ENCODE measurements at regions not wholly inside any gene's neighbourhood (a gene's known extent, or its start where the extent isn't known, plus 50 kb on each side); places are given as distances from the start of the nearest gene placed in this dataset.
"Not testable (repeated sequence)": the region's sequence is repeated elsewhere in the genome, so short reads cannot be mapped to it uniquely, and the experiment has no call there.

DNA sequence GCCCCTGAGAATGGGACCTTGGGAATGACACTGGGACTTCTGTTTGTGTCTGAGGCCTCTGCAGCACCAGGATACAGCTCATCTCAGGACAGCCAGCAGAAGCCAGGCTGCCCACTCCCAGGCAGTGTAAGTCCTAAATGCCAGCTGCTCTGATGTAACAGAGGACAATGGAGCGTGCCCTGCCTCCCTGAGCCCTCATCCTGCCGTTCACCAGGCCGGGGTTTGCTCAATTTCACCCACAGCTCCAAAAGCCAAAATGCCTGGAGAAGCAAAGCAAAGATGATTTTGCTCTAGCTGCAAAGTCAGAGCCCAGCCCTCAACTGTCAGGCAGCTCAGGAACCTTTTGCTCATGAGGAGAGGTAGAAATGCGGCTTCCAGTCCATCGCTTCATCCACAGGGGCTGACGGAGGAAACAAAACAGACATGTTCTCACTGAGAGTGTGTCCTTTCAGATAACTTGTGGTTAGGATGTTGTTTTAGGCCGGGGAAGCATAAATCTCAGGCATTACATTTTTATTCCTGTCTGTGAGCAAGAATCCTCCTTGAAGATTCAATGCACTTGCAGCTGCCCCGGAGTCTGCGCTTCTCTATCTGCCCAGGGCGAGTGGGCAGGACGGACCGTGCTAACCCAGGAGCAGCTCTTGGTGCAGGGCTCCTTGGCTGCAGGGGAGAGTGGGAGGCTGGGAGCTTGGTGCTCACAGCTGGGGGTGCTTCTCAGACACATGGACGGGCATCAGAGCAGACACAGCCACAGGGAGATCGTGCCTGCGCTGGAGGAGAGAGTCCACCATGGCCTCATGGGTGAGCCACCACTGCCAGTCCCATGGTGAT, 83.2 kb upstream of the CHST15 start:
- DNase-seq, result no peak

DNA sequence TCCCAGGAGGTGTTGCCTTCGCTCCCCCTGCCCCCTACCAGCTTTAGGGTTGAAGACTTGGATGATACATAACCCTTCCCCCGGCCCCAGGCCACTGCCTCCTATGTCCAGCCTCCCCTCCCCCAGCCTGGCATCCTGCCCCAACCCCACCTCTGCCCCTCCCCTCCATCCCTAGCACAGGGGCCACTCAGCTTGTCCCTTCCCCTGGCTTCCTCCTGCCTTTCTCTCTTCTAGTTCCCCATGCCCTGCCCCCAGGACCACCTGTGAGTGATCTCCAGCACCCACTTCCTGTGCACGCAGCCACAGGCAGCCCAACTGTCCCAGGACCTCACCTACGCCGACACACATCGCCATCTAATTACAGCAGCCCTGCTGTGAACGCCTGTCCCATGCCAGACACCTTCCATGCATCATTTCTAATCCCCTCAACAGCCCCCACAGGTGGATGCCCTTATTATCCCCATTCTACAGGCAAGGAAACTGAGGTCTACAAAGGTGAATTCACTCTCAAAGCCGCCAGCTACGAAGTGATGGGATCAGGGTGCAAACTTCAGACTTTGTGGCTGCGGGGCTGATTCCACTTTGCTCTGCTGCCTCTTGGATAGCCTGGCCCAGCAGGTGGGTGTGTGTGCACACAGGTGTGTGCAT, 82.4 kb upstream of the CHST15 start:
- no peak for DNase-seq

DNA sequence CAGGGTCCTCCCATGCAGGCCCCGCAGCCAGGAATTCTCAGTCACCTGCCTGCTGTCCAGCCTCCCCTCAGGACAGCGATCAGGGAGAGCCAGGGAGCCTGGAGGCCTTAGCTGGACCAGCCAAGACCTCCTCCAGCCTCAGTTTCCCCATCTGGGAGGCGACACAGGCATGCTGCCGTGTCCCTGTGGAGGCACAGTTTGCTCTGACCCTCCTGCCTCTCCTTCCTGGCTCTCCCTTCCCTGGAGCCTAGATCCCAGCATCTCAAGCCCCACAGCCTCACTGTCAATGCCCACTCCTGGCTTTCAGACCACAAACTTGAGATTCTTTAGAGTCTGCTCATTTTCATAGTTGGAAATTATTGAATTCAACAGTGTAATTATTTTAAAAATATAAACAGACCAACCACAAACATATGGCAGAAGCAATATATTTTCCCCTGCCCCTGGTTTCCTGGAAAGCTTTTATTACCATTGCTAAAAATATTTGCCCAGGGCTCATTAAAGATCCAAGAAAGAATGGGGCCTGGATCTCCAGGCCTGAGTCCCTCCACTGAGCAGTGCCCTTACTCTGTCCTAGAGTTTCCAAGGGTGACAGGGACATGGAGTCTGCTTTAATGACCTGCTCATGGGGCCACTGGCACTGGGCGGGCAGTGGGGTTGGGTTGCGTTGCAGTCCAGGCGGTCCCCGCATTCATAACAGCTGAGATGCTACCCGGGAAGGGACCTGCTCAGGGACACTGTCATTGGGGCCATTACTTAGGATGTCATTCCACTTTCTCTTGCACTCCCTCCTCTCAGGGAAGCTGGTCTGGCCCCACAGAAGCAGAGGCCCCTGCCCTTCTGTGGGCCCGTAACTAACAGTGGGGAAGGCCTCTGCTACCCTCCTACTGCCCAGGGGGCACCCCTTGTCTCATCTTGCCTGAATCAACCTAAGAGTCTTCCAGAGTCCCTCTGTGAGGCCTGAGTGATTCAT, 81.6 kb upstream of the CHST15 start:
- no peak for DNase-seq

DNA sequence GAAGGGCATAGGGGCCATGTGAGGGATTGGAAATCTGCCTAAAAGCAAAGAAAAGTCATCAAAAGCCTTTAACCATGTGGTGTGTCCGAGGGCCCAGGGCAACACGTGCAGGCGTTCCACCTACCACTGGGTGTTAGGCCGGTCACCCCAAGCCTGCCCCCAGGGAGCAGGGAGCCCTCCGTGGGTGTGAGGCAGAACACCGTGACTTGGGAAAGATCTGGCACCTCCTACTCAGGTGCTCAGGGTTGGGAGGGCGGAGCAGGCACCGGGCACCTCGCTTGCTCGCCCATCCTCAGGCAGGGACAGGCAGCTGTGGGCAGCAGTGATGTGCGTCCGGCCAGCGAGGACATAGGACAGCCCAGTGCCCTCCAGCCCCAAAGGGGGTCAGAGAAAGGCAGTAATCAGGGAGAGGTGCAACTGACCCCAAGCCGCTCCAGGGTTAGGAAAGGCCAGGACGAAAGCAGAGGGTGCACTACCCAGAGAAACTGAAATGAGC, 80.7 kb upstream of the CHST15 start:
- no peak for DNase-seq

DNA sequence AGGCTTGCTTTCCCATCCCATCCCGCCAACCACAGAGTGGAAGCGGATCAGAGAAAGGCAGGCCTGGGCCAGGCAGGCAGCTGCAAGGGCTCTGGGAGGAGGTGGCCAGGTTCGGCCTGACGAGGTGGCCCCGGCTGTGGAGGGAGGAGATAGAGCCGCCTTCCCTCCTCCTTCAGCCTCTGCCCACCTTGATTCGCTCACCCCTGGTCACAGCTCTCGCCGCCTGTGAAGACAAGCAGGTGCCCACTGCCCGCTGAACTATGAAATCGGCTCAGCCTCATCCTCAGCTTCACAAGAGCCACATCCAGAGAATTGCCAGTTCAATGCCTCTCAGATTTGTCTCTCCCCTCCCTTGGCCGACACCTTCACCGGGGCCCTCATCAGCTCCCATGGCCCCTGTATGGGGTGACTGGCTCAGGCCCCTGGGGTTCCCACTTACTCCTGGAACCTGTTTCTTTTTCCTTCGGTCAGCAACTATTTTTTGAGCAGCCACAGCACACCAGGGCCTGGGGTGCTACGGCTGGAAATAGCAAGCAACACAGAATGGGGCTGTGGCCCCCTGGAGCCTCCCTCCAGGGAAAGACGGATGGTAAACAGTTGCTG, 80.0 kb upstream of the CHST15 start:
- DNase-seq, result no peak

DNA sequence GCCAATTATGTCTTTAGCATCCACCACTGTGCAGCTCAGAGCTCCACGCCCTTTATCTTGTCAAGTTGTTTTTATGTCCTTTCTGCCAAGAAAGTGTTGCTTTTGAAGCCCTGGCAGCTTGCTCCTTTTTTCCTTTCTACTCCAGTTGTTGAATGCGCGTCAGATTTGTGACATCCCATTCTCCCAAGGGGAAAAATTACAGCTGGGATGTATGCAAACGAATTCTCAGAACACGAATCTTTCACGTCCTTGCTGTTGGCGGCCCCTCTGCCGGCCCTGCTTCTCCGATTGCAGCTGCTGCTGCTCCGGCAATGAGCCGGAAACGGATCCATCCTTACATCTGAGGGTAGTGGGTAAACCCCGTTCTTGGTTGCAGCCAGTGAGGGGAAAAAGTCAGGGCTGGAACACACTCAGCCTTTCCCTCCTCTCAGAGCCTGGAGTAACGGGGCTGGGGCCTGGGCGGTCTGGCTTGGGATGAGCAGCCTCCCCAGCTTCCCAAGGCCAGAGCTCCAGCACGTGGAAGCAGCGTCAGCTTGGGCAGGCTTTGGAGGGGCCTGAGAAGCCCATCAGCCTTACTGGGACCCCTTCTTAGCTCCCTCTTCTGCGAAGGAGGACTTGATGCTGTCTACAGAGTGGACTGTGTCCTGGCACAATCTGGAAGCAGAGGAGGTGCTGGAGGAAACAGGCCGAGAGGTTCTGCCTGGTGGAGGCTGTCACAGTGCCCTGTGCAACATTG, 79.0 kb upstream of the CHST15 start:
- no peak for DNase-seq

DNA sequence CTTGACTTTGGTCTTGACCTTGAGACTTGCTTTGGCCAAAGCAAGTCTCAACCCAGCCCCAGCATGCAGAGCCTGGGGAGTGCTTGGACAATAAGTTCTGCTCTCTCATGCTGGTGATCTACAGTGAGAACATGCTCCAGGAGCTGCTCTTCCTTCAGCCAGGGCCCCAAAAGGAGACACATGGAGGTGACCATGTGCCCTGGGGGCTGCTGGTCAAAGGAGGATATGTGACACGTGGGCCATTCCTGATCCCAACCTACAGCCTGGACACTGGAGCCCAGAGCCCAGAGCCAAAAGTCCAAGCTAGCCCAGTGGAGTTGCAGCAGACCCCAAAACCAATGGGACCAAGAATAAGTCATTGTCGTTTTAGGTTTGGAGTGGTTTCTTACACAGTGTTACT, 78.2 kb upstream of the CHST15 start:
- DNase-seq, result no peak

DNA sequence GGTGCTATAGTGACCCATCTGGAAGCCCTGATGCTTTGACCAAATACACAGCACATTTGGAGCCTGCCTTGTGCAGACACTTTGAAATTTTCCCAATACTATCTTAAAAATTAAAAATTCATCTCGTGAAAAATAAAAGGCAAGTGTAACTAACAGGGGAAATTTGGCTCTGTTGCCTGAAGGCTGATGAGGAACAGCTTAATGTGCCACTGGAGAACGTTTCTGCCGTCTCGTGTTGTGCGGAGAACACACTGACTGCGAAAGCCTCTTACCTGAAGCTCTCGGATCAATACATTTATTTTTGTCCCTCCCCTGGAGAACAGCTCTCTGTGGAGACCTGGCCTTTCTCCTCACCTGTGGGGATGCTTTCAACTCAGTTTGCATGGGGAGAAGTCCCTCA, 77.2 kb upstream of the CHST15 start:
- DNase-seq, result no peak

DNA sequence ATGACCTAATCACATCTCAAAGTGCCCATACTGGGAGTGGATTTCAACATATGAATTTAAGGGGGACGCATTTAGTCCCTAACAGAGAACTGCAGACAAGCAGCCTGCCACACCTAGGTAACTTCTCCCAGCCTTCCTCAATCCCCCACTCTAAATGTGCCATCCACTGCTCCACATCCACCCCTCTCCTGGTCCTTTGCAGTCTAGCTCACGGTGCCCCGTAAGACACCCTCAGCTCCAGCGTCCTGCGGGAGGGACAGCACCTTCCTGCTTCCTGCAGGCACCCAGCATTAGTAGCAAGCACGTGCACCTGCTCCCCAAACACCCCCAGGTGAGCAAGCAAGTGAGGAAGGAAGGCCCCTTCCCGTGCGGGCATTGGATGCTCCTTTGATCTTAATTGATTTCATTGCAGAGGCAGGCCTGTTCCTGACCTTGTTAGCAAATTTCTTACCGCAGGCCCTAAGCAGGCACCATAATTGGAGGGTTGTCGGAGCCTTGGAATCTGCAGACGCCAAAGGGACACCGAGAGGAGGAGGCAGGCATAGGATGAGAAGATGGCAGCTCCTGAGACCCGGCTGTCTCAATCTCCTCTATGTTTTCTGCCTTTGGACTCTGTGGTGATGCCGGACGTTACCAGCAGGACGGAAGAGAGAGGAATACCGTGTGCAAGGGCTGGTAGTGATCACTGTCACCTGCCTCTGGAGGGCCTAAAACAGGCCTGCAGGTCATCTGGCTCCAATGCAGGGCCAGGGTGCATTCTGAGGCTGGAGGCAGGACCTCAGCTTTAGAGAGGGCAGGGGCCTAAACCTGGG, 75.8 kb upstream of the CHST15 start:
- DNase-seq, result no peak

DNA sequence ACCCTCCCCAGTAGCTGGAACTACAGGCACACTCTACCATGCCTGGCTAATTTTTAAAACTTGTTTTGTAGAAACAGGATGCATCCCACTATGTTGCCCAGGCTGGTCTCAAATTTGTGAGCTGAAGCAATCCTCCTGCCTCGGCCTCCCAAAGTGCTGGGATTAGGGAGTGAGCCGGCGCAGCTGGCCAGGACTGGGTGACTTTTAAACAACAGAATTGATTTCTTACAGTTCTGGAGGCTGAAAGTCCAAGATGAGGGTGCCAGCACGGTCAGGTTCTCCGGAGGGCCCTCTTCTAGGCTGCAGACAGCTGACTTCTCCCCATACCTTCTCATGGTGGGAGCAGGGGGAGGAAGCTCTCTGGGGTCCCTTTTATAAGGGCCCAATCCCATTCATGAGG, 75.2 kb upstream of the CHST15 start:
- DNase-seq, result no peak

DNA sequence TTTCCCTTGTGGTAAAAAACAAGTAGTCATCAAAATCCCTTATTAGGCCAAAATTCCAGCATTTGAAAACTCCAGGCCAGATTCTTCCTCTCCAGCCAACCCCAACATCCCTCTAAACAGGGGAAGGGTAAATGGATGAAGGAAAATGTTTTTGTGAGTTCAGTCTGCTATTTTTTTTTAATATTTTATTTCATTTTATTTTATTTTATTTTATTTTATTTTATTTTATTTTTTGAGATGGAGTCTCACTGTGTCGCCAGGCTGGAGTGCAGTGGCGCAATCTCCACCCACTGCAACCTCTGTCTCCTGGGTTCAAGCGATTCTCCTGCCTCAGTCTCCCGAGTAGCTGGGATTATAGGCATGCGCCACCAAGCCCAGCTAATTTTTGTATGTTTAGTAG, 74.5 kb upstream of the CHST15 start:
- DNase-seq, result not testable (repeated sequence)

DNA sequence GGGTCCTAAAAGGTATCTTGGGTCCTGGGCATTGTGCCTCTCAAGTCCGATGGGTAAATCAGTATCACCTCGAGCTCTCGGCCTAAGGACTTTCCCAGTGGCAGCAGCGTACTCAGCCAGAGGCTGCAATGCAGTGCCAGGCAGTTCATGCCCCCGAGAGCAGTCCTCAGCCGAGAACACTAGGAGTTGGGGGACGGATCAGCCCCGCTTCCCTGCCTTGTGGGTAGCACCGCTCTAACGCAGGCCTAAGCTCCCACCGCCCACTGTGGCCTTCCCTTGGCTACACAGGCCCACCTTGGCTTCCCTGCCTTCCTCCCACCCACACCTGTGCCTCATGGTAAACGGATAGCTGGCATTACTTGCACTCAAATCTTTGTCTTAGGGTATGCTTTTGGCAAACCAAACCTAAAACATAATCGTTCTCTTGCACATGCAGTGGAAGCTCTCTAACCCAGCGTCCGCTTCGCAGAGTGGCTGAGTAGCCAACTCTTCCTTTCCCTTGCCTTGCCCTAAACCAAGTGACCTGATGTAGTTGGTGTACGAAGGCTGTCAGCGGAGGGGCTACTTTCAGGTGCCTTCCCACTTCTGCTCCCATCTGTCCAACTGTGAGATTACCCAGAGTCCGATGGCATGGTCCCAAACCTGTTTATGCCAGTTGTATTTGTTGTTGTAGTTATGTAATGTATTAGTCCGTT, 73.2 kb upstream of the CHST15 start:
- no peak for DNase-seq

DNA sequence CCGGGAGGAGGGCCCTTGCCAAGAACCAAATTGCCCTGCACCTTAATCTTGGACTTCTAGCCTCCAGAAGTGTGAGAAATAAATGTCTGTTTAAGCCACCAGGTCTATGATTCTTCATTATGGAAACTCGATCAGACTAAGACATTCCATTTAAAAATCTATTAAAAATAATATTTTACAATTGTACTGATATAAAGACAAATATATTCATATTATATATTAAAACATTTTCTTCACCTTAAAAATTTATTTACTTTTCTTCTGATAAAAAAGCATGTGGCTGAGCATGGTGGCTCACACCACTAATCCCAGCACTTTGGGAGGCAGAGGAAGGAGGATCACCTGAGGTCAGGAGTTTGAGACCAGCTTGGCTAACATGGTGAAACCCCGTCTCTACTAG, 72.4 kb upstream of the CHST15 start:
- no peak for DNase-seq

DNA sequence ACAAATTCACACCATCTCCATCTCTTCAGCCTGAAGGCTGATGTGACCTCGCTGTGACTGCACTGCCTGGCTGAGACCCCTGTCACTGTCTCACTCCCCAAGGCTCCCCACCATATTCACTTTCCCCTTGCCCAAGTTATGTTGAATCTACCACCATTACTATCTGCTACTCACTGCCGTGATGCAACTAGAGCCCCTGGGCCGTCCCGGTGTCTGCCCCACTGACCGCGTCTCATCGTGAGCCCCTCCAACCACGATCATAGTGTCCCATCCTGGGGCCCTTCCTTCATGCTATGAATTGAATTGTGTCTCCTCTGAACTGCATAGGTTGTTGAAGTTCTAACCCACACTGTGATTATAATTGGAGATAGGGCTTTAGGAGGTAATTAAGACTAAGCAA, 71.9 kb upstream of the CHST15 start:
- no peak for DNase-seq

DNA sequence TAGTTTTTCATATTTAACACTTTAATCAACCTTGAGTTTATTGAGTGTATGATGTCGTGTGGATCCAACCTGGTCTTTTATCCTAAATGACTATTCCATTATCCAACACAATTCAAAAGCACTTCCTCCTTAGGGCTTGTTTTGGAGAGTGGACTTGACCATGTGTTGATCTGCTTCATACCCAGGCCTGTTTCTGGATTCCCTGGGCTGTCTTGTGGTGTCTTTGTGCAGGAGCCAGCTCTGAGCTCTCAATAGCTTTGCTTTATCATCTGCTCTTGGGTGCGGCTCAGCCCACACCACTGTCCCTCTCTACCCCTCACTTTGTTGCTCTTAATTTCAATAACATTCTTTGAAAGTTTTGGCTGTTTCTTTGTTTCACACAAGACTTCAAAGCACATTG, 70.9 kb upstream of the CHST15 start:
- DNase-seq, result no peak

DNA sequence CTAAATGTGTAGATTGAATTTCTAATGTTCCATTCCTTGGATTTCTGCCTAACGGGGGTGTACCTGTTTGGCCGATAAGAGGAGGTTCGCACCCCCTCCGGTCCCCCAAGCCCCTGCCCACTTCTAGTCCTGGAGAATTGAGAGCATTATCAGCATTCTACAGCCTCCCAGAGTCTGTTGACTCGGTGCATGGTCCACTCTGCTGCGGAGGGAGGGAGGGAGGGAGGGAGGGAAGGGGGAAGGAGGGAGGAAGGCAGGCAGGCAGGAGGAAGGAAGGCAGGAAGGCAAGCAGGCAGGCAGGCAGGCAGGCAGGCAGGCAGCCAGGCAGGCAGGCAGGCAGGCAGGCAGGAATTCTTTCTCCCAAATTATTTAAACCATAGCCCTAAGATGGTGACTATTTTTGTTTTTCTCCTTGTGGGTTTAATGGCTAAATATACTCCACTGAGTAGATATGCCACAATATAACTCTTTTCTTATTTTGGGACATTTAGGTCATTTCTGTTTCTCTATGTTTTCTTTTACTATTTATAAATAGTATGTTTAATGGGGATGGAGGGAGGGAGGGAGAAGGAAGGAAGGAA, 69.5 kb upstream of the CHST15 start:
- no peak for DNase-seq

DNA sequence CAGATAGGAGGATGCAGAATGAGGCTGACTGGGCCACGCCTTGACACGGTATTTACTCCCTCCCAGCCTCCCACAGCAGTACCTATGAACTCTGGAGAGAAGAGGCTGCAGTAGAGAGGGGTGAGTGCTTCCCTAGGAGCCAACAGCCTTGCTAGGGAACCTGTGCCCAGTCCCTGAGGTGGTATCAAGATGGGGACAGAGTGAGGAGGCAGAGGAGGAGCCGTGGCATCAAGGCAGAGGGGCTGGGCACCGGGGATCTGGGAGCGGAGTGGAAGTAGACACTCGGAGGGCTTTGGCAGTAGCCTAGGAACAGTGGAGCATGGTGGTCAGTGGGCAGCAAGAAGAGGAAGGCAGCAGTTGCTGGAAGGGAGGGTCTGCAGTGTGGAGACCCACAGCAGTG, 68.7 kb upstream of the CHST15 start:
- no peak for DNase-seq

DNA sequence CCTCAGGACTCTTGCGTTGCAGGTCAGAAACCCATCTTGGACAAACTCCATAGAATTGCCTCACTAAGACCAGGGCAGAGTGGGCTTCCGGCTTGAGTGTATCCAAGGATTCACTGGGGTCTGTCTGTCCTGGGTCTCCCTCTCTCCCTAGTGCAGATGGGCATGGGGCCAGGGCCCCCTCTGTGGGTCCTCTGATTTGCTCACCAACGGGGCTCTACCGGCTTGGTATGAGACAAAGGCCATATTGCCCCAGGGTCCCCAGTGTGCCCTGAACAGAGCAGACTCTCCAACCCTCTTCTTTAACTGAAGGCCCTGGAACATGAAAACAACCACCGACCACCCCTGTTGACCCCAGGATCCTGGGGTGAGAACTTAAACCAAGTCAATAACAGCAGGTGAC, 68.2 kb upstream of the CHST15 start:
- no peak for DNase-seq

DNA sequence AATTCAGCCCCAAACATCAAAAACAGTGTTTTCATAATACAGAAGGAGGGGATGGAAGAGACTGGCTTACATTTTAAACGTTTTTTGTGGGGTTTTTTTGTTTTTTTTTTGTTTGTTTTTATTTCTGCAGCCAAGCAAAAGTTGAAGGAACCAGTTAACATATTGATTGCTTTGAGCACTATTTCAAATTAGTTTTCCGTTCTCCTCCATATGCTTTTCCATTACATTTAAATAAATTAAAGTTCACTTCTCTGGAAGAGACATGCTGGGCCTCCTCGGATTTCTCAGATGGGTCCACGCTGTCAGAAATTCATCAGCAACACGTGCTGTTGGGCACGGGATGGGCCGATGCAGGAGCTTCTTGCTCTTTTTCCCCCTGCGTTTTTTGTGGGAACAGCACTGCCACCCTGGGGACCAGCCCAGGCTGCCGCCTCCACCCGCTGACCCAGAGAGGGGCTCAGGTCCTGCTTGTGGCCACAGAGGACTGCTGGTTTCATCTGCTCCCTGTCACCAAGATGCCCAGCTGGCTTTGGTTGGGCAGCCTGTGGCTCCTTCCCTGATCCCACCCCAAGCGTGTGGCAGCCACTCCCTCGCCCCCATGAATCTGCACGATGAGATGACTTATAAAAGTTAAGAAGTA, 67.7 kb upstream of the CHST15 start:
- no peak for DNase-seq

DNA sequence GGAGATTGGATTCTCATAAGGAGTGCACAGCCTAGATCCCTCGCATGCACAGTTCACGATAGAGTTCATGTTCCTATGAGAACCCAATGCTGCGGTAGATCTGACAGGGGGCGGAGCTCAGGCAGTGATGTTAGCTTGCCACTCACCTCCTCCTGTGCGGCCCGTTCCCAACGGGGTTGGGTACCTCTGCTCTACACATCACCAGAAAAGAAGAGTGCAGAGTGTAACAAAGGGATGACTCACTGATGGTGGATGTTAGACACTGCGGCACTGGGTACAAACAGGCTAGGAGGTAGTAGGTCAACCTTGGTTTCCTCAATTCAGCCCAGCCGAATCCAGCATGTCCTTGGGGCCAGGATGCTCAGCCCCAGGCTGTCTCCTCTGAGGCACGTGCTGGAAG, 66.8 kb upstream of the CHST15 start:
- no peak for DNase-seq
